Left ventricle myocardium inferior (tissue), 1 donor: ENCODE measurements at regions not wholly inside any gene's neighbourhood (a gene's known extent, or its start where the extent isn't known, plus 50 kb on each side); places are given as distances from the start of the nearest gene placed in this dataset.

Experiments used
- DNase-seq: peaks from one replicate; pipeline ENCODE4 v3.0.0-alpha.2; 2020
- H3K27ac ChIP-seq: fragments of 200-600 bp; replicated peaks from 2 replicates; pipeline ENCODE4 v1.8.0; 2021
- H3K27me3 ChIP-seq: fragments of 200-600 bp; 2 replicates; pipeline ENCODE4 v1.8.0; 2021; ENCODE audit warnings: low read depth
- H3K36me3 ChIP-seq: fragments of 200-600 bp; 2 replicates; pipeline ENCODE4 v1.8.0; 2021
- H3K4me1 ChIP-seq: fragments of 200-600 bp; 2 replicates; pipeline ENCODE4 v1.8.0; 2021
- H3K4me3 ChIP-seq: fragments of 200-600 bp; 2 replicates; pipeline ENCODE4 v1.8.0; 2021; ENCODE audit warnings: mild to moderate bottlenecking, moderate library complexity
- H3K9me3 ChIP-seq: fragments of 200-600 bp; replicated peaks from 2 replicates; pipeline ENCODE4 v1.8.0; 2021
- intact Hi-C: fragments of 100-400 bp; cut with micrococcal nuclease; formaldehyde crosslinking; loops from one replicate; pipeline ENCODE4 v1.11.0; 2022
- TF ChIP-seq, protein P1 (sequence below): fragments of 200-600 bp; IDR thresholded peaks from 2 replicates; pipeline ENCODE4 v1.8.0; 2021; ENCODE audit warnings: antibody characterized with exemption, mild to moderate bottlenecking, borderline replicate concordance
- donor health status: DM: no; HTN: yes; CAD: no; lungs with severe emphysema.

DNA sequence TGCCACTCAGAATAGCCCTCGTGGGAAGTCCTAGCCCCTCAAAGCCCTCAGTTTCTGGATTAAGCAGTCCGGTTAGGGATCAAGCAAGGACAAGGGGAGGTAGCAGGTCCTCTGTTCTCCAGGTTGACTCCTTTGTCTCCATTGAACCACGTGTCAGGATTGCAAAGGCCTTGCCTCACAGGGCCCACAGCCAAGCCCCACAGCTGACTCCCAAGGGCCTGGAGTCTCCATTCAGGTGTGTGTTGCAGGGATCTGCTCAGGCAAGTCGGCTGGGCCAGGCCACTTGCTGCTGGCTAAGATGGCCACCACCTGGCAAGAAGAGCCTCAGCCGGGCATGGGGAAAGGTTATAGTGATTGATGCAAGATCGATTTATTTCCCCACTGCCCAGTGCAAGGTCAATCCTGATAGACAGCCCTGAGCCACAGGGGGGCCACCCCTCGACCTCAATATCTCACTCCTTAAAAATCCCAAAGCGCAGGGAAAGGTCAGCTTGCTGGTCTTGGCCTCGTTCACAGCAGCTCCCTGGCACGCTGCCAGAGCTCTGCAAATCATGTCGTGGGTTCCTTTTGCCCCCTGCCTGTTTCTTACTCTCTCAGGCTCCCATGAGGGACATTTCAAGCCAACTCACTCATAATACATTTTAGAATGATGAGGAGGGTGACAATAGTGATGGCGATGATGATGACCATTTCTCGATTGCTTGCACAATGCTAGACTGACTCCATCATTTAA is 75.9 kb downstream of the EDN3 start:
- intact Hi-C loops, result no loop called here
- Histone ChIP-seq H3K27me3 (peaks cover 76% of the 10 kb centered on the region), H3K4me1 (no peaks in the 10 kb centered on the region), H3K4me3 (no peak overlapping the region), H3K9me3 (no peaks in the 10 kb centered on the region), H3K36me3 (no peaks in the 10 kb centered on the region), H3K27ac (no peak overlapping the region)
- no peak for DNase-seq
- TF ChIP-seq, protein P1, sequence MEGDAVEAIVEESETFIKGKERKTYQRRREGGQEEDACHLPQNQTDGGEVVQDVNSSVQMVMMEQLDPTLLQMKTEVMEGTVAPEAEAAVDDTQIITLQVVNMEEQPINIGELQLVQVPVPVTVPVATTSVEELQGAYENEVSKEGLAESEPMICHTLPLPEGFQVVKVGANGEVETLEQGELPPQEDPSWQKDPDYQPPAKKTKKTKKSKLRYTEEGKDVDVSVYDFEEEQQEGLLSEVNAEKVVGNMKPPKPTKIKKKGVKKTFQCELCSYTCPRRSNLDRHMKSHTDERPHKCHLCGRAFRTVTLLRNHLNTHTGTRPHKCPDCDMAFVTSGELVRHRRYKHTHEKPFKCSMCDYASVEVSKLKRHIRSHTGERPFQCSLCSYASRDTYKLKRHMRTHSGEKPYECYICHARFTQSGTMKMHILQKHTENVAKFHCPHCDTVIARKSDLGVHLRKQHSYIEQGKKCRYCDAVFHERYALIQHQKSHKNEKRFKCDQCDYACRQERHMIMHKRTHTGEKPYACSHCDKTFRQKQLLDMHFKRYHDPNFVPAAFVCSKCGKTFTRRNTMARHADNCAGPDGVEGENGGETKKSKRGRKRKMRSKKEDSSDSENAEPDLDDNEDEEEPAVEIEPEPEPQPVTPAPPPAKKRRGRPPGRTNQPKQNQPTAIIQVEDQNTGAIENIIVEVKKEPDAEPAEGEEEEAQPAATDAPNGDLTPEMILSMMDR, result no peak

DNA sequence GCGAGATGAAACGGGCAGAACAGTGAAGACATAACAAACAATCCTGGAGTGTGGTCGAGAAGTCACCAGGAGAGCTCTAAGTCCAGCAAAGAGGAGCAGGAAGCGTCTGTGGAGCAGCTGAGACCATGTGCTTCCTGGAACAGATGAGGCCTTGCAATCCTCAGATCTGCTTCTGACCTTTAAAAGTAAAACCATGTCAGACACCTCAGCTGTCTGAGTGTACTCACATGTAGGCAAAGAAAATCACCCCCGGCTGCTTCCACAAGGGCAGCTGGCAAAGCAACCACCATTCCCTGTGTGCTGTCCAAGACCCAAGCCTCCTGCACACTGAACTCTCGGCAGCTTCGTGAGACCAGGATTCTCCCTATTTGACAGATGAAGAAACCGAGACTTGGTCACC is 76.6 kb downstream of the EDN3 start:
- intact Hi-C loops, result no loop called here
- Histone ChIP-seq H3K4me1 (no peaks in the 10 kb centered on the region), H3K36me3 (no peaks in the 10 kb centered on the region), H3K27me3 (peaks cover 78% of the 10 kb centered on the region), H3K27ac (no peak overlapping the region), H3K4me3 (no peak overlapping the region), H3K9me3 (no peaks in the 10 kb centered on the region)
- no peak for DNase-seq
- TF ChIP-seq, protein P1, result no peak

DNA sequence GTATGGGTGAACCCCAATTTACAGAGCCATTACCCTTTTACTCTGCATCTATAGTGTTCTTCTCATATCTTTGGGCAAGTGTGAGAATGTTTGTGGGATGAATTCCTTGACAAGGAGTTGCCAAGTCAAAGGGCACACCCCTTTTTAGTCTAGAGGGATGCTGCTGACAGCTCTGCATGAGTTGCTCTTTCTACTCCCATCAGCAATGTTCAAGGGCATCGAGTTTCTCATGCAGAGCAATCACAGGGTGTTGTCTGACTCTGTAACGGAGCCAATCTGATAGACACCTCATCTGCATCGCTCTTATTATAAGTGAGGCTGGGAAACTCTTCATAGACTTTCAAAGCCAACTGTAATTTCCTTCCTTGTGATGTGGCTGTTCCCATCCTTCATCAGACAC is 77.4 kb downstream of the EDN3 start:
- TF ChIP-seq, protein P1, result no peak
- H3K9me3 ChIP-seq, result no peaks in the 10 kb centered on the region
- H3K36me3 ChIP-seq, result no peaks in the 10 kb centered on the region
- no peak overlapping the region for H3K27ac ChIP-seq
- H3K4me1 ChIP-seq, result no peaks in the 10 kb centered on the region
- peaks cover 78% of the 10 kb centered on the region for H3K27me3 ChIP-seq
- H3K4me3 ChIP-seq, result no peak overlapping the region
- DNase-seq, result no peak
- intact Hi-C loops, result no loop called here

DNA sequence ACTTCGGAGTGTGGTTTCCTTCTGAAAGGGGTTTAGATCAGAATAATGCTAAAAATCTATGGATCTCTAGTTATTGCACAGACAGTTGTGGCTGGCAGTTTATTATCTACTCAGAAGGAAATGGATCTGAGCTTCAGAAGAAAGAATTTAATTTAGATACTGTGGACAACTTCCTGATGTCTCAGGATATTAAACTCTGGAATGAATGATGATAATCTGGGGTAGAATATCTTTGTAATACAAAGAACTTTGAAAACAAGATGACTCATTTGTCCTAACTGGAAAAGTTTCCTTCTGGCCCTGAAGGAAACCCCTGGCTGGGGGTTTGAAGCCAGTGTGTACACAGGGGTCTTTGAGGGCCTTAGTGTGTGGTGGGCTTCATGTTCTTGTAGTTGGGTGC is 78.0 kb downstream of the EDN3 start:
- DNase-seq, result no peak
- H3K4me1 ChIP-seq, result no peaks in the 10 kb centered on the region
- no peaks in the 10 kb centered on the region for H3K9me3 ChIP-seq
- H3K27me3 ChIP-seq, result peaks cover 78% of the 10 kb centered on the region
- TF ChIP-seq, protein P1, result no peak
- intact Hi-C loops, result no loop called here
- no peaks in the 10 kb centered on the region for H3K36me3 ChIP-seq
- no peak overlapping the region for H3K4me3 ChIP-seq
- no peak overlapping the region for H3K27ac ChIP-seq

DNA sequence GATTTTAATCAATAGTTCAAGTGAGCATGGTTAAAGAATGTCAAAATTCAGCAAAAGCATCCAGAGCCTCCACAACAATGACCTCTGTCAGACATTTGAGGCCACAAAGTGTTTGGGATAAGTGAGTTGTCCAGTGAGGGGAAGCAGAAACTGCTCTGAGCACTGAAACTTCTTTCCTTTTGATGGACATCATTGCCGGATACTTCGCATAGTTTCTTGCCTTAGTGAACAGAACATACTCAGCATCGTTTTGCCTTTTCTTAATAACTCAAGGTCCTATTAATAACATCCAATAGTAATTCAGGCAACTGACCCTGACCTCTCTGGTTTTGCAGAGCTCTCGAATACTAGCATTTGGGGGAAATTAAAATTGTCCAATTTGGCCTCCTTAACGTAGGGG is 78.6 kb downstream of the EDN3 start:
- DNase-seq, result no peak
- TF ChIP-seq, protein P1, result no peak
- intact Hi-C loops, result no loop called here
- Histone ChIP-seq H3K27me3 (peaks cover 77% of the 10 kb centered on the region), H3K4me1 (no peaks in the 10 kb centered on the region), H3K4me3 (no peak overlapping the region), H3K27ac (no peak overlapping the region), H3K36me3 (no peaks in the 10 kb centered on the region), H3K9me3 (no peaks in the 10 kb centered on the region)
